ENCODE measurements at regions not wholly inside any gene's neighbourhood (a gene's known extent, or its start where the extent isn't known, plus 50 kb on each side); places are given as distances from the start of the nearest gene placed in this dataset.

DNA sequence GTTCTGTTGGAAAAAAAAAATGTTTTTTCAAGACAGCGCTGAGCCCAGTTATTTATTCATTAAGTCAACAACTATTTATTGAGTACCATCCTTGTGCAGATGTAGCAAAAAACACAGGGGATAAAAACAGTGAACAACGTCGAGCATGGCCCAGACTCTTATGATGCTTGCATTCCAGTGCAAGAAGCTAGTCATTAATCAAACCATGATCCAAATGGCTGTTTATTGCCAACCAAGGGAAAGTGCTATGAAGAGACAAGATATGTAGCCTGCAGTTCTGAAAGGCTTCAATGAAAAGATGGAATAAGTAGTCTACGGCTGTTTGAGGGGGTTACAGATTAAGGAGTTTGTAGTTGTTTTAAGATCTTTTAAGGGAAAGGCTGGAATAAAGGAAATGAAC, 262.3 kb downstream of the NEBL start:
- no peak for DNase-seq (ENCODE audit: low spot score)
- Mint-ChIP-seq H3K36me3 (ENCODE audit: low read depth, unreplicated experiment) (no peaks in the 10 kb centered on the region), H3K27me3 (ENCODE audit: unreplicated experiment) (peaks cover 5% of the 10 kb centered on the region), H3K4me3 (ENCODE audit: unreplicated experiment) (no peak overlapping the region), H3K9me3 (ENCODE audit: unreplicated experiment) (no peaks in the 10 kb centered on the region), H3K4me1 (ENCODE audit: unreplicated experiment) (no peaks in the 10 kb centered on the region), H3K27ac (ENCODE audit: unreplicated experiment) (no peak overlapping the region)
- TF ChIP-seq, protein P1, sequence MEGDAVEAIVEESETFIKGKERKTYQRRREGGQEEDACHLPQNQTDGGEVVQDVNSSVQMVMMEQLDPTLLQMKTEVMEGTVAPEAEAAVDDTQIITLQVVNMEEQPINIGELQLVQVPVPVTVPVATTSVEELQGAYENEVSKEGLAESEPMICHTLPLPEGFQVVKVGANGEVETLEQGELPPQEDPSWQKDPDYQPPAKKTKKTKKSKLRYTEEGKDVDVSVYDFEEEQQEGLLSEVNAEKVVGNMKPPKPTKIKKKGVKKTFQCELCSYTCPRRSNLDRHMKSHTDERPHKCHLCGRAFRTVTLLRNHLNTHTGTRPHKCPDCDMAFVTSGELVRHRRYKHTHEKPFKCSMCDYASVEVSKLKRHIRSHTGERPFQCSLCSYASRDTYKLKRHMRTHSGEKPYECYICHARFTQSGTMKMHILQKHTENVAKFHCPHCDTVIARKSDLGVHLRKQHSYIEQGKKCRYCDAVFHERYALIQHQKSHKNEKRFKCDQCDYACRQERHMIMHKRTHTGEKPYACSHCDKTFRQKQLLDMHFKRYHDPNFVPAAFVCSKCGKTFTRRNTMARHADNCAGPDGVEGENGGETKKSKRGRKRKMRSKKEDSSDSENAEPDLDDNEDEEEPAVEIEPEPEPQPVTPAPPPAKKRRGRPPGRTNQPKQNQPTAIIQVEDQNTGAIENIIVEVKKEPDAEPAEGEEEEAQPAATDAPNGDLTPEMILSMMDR (IDR thresholded peaks at IDR 0.05; ENCODE audit: unreplicated experiment) = no peak

DNA sequence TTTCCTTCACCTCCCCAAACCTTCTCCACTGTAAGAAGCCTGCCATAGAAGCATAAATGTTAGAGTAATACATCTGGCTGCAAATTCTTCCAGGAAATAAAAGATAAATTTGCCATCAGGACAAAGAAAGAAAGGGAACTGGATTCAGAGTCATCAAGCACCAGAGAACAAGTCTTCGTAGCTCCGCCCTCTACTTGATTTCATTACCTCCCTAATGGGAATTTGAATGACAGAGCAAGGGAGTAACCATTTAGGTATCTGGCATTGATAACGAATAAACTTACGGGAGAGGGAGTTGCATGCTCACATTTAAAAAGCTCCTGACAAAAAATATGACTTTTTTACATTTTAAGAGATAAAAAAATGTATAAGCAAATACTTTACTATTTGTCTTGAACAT, 263.4 kb downstream of the NEBL start:
- TF ChIP-seq, protein P1 (IDR thresholded peaks at IDR 0.05; ENCODE audit: unreplicated experiment) = no peak
- no peaks in the 10 kb centered on the region for H3K9me3 Mint-ChIP-seq (ENCODE audit: unreplicated experiment)
- H3K36me3 Mint-ChIP-seq (ENCODE audit: low read depth, unreplicated experiment) = no peaks in the 10 kb centered on the region
- H3K4me1 Mint-ChIP-seq (ENCODE audit: unreplicated experiment) = no peaks in the 10 kb centered on the region
- H3K4me3 Mint-ChIP-seq (ENCODE audit: unreplicated experiment) = no peak overlapping the region
- no peak overlapping the region for H3K27ac Mint-ChIP-seq (ENCODE audit: unreplicated experiment)
- DNase-seq (ENCODE audit: low spot score) = no peak
- H3K27me3 Mint-ChIP-seq (ENCODE audit: unreplicated experiment) = peaks cover 2% of the 10 kb centered on the region

DNA sequence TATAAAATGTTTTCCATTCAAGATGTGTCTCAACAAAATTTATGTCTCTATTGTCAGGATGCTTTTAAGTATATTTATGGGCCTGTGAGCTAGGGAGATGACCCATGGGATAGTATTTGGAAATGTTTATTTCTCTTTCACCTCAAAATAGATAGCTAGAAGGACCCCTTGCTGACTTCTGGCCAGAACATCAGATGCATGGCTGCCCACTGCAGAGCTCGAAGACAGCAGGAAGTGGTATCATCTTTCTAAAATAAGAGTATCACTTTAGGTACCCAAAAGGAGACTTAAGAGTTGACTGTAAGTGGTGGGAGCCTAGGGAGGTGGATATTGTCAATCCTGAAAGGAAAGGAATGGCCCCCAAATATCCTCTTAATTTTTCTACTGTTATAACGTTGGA, 264.4 kb downstream of the NEBL start:
- Mint-ChIP-seq H3K27ac (ENCODE audit: unreplicated experiment) (no peak overlapping the region), H3K36me3 (ENCODE audit: low read depth, unreplicated experiment) (no peaks in the 10 kb centered on the region), H3K4me3 (ENCODE audit: unreplicated experiment) (no peak overlapping the region), H3K4me1 (ENCODE audit: unreplicated experiment) (no peaks in the 10 kb centered on the region), H3K27me3 (ENCODE audit: unreplicated experiment) (peaks cover 2% of the 10 kb centered on the region), H3K9me3 (ENCODE audit: unreplicated experiment) (no peaks in the 10 kb centered on the region)
- TF ChIP-seq, protein P1 (IDR thresholded peaks at IDR 0.05; ENCODE audit: unreplicated experiment) = no peak
- no peak for DNase-seq (ENCODE audit: low spot score)

DNA sequence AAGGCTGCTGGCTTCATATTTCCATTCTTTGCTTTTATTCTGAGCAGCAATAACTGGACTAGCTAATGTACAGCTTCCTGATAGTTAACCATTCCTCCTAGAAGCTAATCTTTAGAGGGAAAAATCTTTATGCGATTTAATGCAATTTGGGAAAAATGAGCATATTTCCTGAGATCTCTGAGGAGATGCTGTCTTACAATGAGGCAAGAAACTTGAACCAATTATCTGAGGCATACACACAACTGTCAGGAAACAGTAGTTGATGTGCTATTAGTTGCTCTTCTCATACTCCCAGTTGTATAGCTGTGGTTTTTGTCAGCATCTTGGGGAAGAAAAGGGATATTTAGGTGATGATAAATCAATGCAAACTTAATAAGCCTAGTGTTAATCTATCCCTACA, 265.9 kb downstream of the NEBL start:
- Mint-ChIP-seq H3K4me1 (ENCODE audit: unreplicated experiment) (no peaks in the 10 kb centered on the region), H3K4me3 (ENCODE audit: unreplicated experiment) (no peak overlapping the region), H3K27me3 (ENCODE audit: unreplicated experiment) (no peaks in the 10 kb centered on the region), H3K36me3 (ENCODE audit: low read depth, unreplicated experiment) (no peaks in the 10 kb centered on the region), H3K27ac (ENCODE audit: unreplicated experiment) (no peak overlapping the region), H3K9me3 (ENCODE audit: unreplicated experiment) (no peaks in the 10 kb centered on the region)
- TF ChIP-seq, protein P1 (IDR thresholded peaks at IDR 0.05; ENCODE audit: unreplicated experiment) = no peak
- no peak for DNase-seq (ENCODE audit: low spot score)

DNA sequence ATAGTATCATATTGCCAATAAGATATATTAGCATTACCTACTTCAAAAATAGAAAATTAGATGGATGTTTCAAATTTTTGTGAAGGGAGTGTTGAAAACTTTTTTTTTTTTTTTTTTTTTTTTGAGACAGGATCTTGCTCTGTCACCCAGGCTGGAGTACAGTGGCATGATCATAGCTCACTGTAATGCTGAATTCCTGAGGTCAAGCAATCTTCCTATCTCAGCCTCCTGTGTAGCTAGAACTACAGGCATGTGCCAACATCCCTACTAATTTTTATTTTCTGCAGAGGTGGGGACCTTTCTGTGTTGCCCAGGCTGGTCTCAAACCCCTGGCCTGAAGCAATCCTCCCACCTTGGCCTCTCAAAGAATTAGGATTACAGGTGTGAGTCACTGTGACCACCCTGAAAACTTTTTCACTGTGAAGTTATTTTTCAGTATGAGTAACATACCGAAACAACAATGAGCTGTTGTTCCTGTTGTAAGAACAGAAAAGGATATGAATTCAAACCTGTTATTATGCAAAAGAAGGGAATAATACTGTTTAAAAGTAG, 266.9 kb downstream of the NEBL start:
- H3K9me3 Mint-ChIP-seq (ENCODE audit: unreplicated experiment) = no peaks in the 10 kb centered on the region
- H3K4me1 Mint-ChIP-seq (ENCODE audit: unreplicated experiment) = no peaks in the 10 kb centered on the region
- no peaks in the 10 kb centered on the region for H3K27me3 Mint-ChIP-seq (ENCODE audit: unreplicated experiment)
- H3K4me3 Mint-ChIP-seq (ENCODE audit: unreplicated experiment) = no peak overlapping the region
- no peak overlapping the region for H3K27ac Mint-ChIP-seq (ENCODE audit: unreplicated experiment)
- H3K36me3 Mint-ChIP-seq (ENCODE audit: low read depth, unreplicated experiment) = no peaks in the 10 kb centered on the region
- no peak for DNase-seq (ENCODE audit: low spot score)
- TF ChIP-seq, protein P1 (IDR thresholded peaks at IDR 0.05; ENCODE audit: unreplicated experiment) = no peak

Data from endothelial cell (in vitro differentiated cells).